H9 (cell line): ENCODE measurements at regions not wholly inside any gene's neighbourhood (a gene's known extent, or its start where the extent isn't known, plus 50 kb on each side); places are given as distances from the start of the nearest gene placed in this dataset.

Experiments
- DNase-seq: peaks from one replicate; pipeline ENCODE4 v3.0.0-alpha.2; 2017
- H2AFZ ChIP-seq: one replicate; pipeline ENCODE4 v1.6.1; 2013; ENCODE audit warnings: mild to moderate bottlenecking, low read length, control low read depth, moderate library complexity
- H2AK5ac ChIP-seq: 2 replicates; pipeline ENCODE4 v1.6.1; 2013; ENCODE audit warnings: low read length, control low read depth, mixed read lengths; ENCODE audit not compliant: insufficient read length
- H2BK120ac ChIP-seq: one replicate; pipeline ENCODE4 v1.6.1; 2013; ENCODE audit warnings: low read depth, mild to moderate bottlenecking, low read length, control low read depth, inconsistent platforms; ENCODE audit not compliant: poor library complexity, severe bottlenecking
- H2BK12ac ChIP-seq: 2 replicates; pipeline ENCODE4 v1.6.1; 2013; ENCODE audit warnings: low read length, control low read depth, mixed read lengths, low read depth; ENCODE audit not compliant: insufficient read length
- H2BK15ac ChIP-seq: 2 replicates; pipeline ENCODE4 v1.6.1; 2013; ENCODE audit warnings: low read depth, low read length, control low read depth
- H2BK20ac ChIP-seq: one replicate; pipeline ENCODE4 v1.6.1; 2013; ENCODE audit warnings: low read depth, mild to moderate bottlenecking, low read length, control low read depth, inconsistent platforms; ENCODE audit not compliant: poor library complexity, severe bottlenecking
- H2BK5ac ChIP-seq: 2 replicates; pipeline ENCODE4 v1.6.1; 2013; ENCODE audit warnings: low read length, control low read depth, mixed read lengths; ENCODE audit not compliant: insufficient read length
- H3K14ac ChIP-seq: 2 replicates; pipeline ENCODE4 v1.6.1; 2013; ENCODE audit warnings: low read length, control low read depth; ENCODE audit not compliant: insufficient read depth
- H3K18ac ChIP-seq: 2 replicates; pipeline ENCODE4 v1.6.1; 2013; ENCODE audit warnings: low read depth, mild to moderate bottlenecking, mixed read lengths, low read length, control low read depth; ENCODE audit not compliant: insufficient read length
- H3K23ac ChIP-seq: 2 replicates; pipeline ENCODE4 v1.6.1; 2013; ENCODE audit warnings: low read length, control low read depth, mixed read lengths, low read depth; ENCODE audit not compliant: insufficient read length
- H3K23me2 ChIP-seq: 2 replicates; pipeline ENCODE4 v1.6.1; 2013; ENCODE audit warnings: low read depth, mild to moderate bottlenecking, mixed read lengths, low read length, control low read depth; ENCODE audit not compliant: insufficient read length, poor library complexity, severe bottlenecking
- H3K27ac ChIP-seq: 2 replicates; pipeline ENCODE4 v1.5.1; 2013; ENCODE audit warnings: low read length, control low read depth, mixed read lengths, low read depth; ENCODE audit not compliant: insufficient read length
- H3K27me3 ChIP-seq: 2 replicates; pipeline ENCODE4 v1.6.1; 2013; ENCODE audit warnings: low read length, control low read depth, inconsistent platforms; ENCODE audit not compliant: insufficient read depth
- H3K4ac ChIP-seq: 2 replicates; pipeline ENCODE4 v1.6.1; 2013; ENCODE audit warnings: low read depth, mild to moderate bottlenecking, control low read depth, inconsistent platforms, low read length, moderate library complexity
- H3K4me1 ChIP-seq: 2 replicates; pipeline ENCODE4 v1.6.1; 2013; ENCODE audit warnings: low read length, control low read depth, inconsistent platforms; ENCODE audit not compliant: insufficient read depth
- H3K4me2 ChIP-seq: 2 replicates; pipeline ENCODE4 v1.6.1; 2013; ENCODE audit warnings: low read length, control low read depth, mixed read lengths; ENCODE audit not compliant: insufficient read length, insufficient read depth
- H3K56ac ChIP-seq: 2 replicates; pipeline ENCODE4 v1.6.1; 2013; ENCODE audit warnings: low read depth, mild to moderate bottlenecking, mixed read lengths, low read length, control low read depth; ENCODE audit not compliant: insufficient read length
- H3K79me1 ChIP-seq: 2 replicates; pipeline ENCODE4 v1.6.1; 2013; ENCODE audit warnings: low read depth, mild to moderate bottlenecking, moderate library complexity, low read length, control low read depth, inconsistent platforms; ENCODE audit not compliant: insufficient read depth, poor library complexity, severe bottlenecking
- H3K79me2 ChIP-seq: 2 replicates; pipeline ENCODE4 v1.6.1; 2013; ENCODE audit warnings: low read length, control low read depth, inconsistent platforms; ENCODE audit not compliant: insufficient read depth
- H3K9ac ChIP-seq: 2 replicates; pipeline ENCODE4 v1.6.1; 2013; ENCODE audit warnings: low read length, control low read depth, mixed read lengths; ENCODE audit not compliant: insufficient read length; ENCODE audit errors: extremely low read depth
- H3K9me3 ChIP-seq: one replicate; pipeline ENCODE4 v1.6.1; 2013; ENCODE audit warnings: low read depth, low read length, inconsistent platforms; ENCODE audit not compliant: control insufficient read depth
- H3T11ph ChIP-seq: one replicate; pipeline ENCODE4 v1.6.1; 2013; ENCODE audit warnings: mild to moderate bottlenecking, low read length, control low read depth, inconsistent platforms
- H4K20me1 ChIP-seq: one replicate; pipeline ENCODE4 v1.6.1; 2013; ENCODE audit not compliant: control insufficient read depth, insufficient read length, insufficient read depth
- H4K5ac ChIP-seq: 2 replicates; pipeline ENCODE4 v1.6.1; 2013; ENCODE audit warnings: low read depth, mild to moderate bottlenecking, mixed read lengths, low read length, control low read depth; ENCODE audit not compliant: insufficient read length
- H4K8ac ChIP-seq: replicated peaks from 2 replicates; pipeline ENCODE4 v1.6.1; 2013; ENCODE audit warnings: low read length, control low read depth, mixed read lengths, low read depth; ENCODE audit not compliant: insufficient read length
- H4K91ac ChIP-seq: 2 replicates; pipeline ENCODE4 v1.6.1; 2013; ENCODE audit warnings: low read depth, mild to moderate bottlenecking, moderate library complexity, mixed read lengths, low read length, control low read depth; ENCODE audit not compliant: insufficient read length
- H3K27ac Mint-ChIP-seq, 3 experiments: 2 replicates in 2 of 3; 3 replicates in 1 of 3; pipeline ENCODE4 v1.8.0; 2020 to 2021; ENCODE audit warnings: mixed read lengths in 3 of 3, mild to moderate bottlenecking in 1 of 3, moderate library complexity in 1 of 3
- H3K27me3 Mint-ChIP-seq: 2 replicates; pipeline ENCODE4 v1.8.0; 2021; ENCODE audit warnings: low read depth, mild to moderate bottlenecking, moderate library complexity, mixed read lengths
- H3K36me3 Mint-ChIP-seq, 3 experiments: 2 replicates in 2 of 3; 3 replicates in 1 of 3; pipeline ENCODE4 v1.8.0; 2020 to 2021; ENCODE audit warnings: low read depth in 3 of 3, mixed read lengths in 3 of 3; ENCODE audit not compliant: insufficient read depth in 1 of 3
- H3K4me1 Mint-ChIP-seq, 2 experiments: 2 replicates each; pipeline ENCODE4 v1.8.0; 2020; ENCODE audit warnings: mixed read lengths in 2 of 2
- H3K4me3 Mint-ChIP-seq, 2 experiments: 2 replicates in 1 of 2; 3 replicates in 1 of 2; pipeline ENCODE4 v1.8.0; 2020 to 2021; ENCODE audit warnings: mild to moderate bottlenecking in 2 of 2, mixed read lengths in 2 of 2, moderate library complexity in 1 of 2
- H3K9me3 Mint-ChIP-seq, 2 experiments: 2 replicates in 1 of 2; 3 replicates in 1 of 2; pipeline ENCODE4 v1.8.0; 2020; ENCODE audit warnings: mild to moderate bottlenecking in 2 of 2, mixed read lengths in 2 of 2, moderate library complexity in 1 of 2
- CTCF ChIP-seq: fragments of 200-600 bp; sonication (generic); conservative IDR thresholded peaks from 3 replicates; pipeline ENCODE4 v1.8.0; 2021; ENCODE audit warnings: antibody characterized with exemption, mild to moderate bottlenecking
- WGBS: extraction: QIAGEN DNeasy Blood & Tissue Kit; methylation state at CpG from one replicate; pipeline ENCODE4 v1.1.7; 2013; ENCODE audit warnings: missing lambda C conversion rate, low lambda C conversion rate, mixed read lengths; ENCODE audit not compliant: insufficient read length; ENCODE audit errors: extremely low coverage; 5-methylcytosine and 5-hydroxymethylcytosine counted together

GRCh38 chr1:201655243-201655642, 116.3 kb downstream of the NAV1 start:
- H4K8ac ChIP-seq = no peak overlapping the region
- no peak overlapping the region for H2AFZ ChIP-seq
- no peak overlapping the region for H3K4ac ChIP-seq
- no peaks in the 10 kb centered on the region; the same call in 1 of the 2 replicates for H3K79me2 ChIP-seq
- Mint-ChIP-seq H3K27me3 (peaks cover 23% of the 10 kb centered on the region), H3K36me3 (peaks cover 0 to 4% (median 0%) of the 10 kb centered on the region in 3 experiments; a peak in 3 of 7 replicates), H3K4me1 (peaks cover 23 to 39% of the 10 kb centered on the region in 2 experiments), H3K4me3 (no peak overlapping the region), H3K9me3 (no peaks in the 10 kb centered on the region), H3K27ac (0 out of 7 replicates have a peak overlapping the region, but pooled peaks of 1 of the 3 experiments have one; percentile 45)
- peak; percentile 45 for TF ChIP-seq CTCF
- peak overlapping the region; percentile 52 for H3K18ac ChIP-seq
- H3K27me3 ChIP-seq = no peaks in the 10 kb centered on the region
- peaks cover 2% of the 10 kb centered on the region; the same call in 1 of the 2 replicates for H3K4me1 ChIP-seq
- peak; percentile 48 for DNase-seq
- no peaks in the 10 kb centered on the region for H3K79me1 ChIP-seq
- no peak overlapping the region for H3T11ph ChIP-seq
- H2BK15ac ChIP-seq = no peak overlapping the region
- H3K9me3 ChIP-seq = no peaks in the 10 kb centered on the region
- H3K23me2 ChIP-seq = peaks cover 5% of the 10 kb centered on the region
- H2BK20ac ChIP-seq = no peak overlapping the region
- H2BK5ac ChIP-seq = no peak overlapping the region
- no peak overlapping the region for H2BK12ac ChIP-seq
- H4K20me1 ChIP-seq = no peaks in the 10 kb centered on the region
- H4K91ac ChIP-seq = no peak overlapping the region
- H3K23ac ChIP-seq = no peak overlapping the region
- H2BK120ac ChIP-seq = no peak overlapping the region
- no peak overlapping the region for H3K27ac ChIP-seq
- no peak overlapping the region for H3K9ac ChIP-seq
- H3K56ac ChIP-seq = no peak overlapping the region
- H4K5ac ChIP-seq = no peak overlapping the region
- H3K14ac ChIP-seq = no peak overlapping the region
- no peak overlapping the region for H3K4me2 ChIP-seq
- WGBS = no CpG with 5 or more reads among the region's 6 CpGs
- H2AK5ac ChIP-seq = no peak overlapping the region
